Neural progenitor cell (in vitro differentiated cells): ENCODE measurements at regions not wholly inside any gene's neighbourhood (a gene's known extent, or its start where the extent isn't known, plus 50 kb on each side); places are given as distances from the start of the nearest gene placed in this dataset.

Experiments
- DNase-seq: peaks from one replicate; pipeline ENCODE4 v3.0.0-alpha.2; 2016; ENCODE audit warnings: low spot score
- H2AFZ ChIP-seq: fragments of 200-600 bp; sonication (generic); replicated peaks from 2 replicates; pipeline ENCODE4 v1.6.1; 2016; ENCODE audit warnings: antibody characterized with exemption
- H3F3A ChIP-seq: fragments of 200-600 bp; sonication (generic); 2 replicates; pipeline ENCODE4 v1.6.1; 2016; ENCODE audit warnings: antibody characterized with exemption, low read depth
- H3K27ac ChIP-seq: fragments of 200-600 bp; sonication (generic); 2 replicates; pipeline ENCODE4 v1.5.1; 2016; ENCODE audit warnings: mild to moderate bottlenecking
- H3K27me3 ChIP-seq: fragments of 200-600 bp; sonication (generic); 2 replicates; pipeline ENCODE4 v1.6.1; 2016; ENCODE audit warnings: mild to moderate bottlenecking, moderate library complexity
- H3K36me3 ChIP-seq: fragments of 200-600 bp; sonication (generic); 2 replicates; pipeline ENCODE4 v1.5.1; 2016
- H3K4me1 ChIP-seq: fragments of 200-600 bp; sonication (generic); 2 replicates; pipeline ENCODE4 v1.6.1; 2016; ENCODE audit warnings: mixed run types
- H3K4me2 ChIP-seq: fragments of 200-600 bp; sonication (generic); 2 replicates; pipeline ENCODE4 v1.6.1; 2016
- H3K4me3 ChIP-seq: fragments of 200-600 bp; sonication (generic); 2 replicates; pipeline ENCODE4 v1.5.1; 2016
- H3K79me2 ChIP-seq: fragments of 200-600 bp; sonication (generic); 2 replicates; pipeline ENCODE4 v1.6.1; 2016; ENCODE audit warnings: low read depth
- H3K9ac ChIP-seq: fragments of 200-600 bp; sonication (generic); 2 replicates; pipeline ENCODE4 v1.6.1; 2016
- H3K9me3 ChIP-seq: fragments of 200-600 bp; sonication (generic); 2 replicates; pipeline ENCODE4 v1.5.1; 2016; ENCODE audit warnings: low read depth
- H4K20me1 ChIP-seq: fragments of 200-600 bp; sonication (generic); 2 replicates; pipeline ENCODE4 v1.6.1; 2016; ENCODE audit warnings: low read depth
- H3K27ac Mint-ChIP-seq: 3 replicates; pipeline ENCODE4 v1.8.0; 2021; ENCODE audit warnings: mixed read lengths
- H3K27me3 Mint-ChIP-seq: 2 replicates; pipeline ENCODE4 v1.8.0; 2022; ENCODE audit warnings: low read depth, mild to moderate bottlenecking, inconsistent platforms, moderate library complexity, mixed read lengths; ENCODE audit not compliant: insufficient read depth
- H3K36me3 Mint-ChIP-seq: 3 replicates; pipeline ENCODE4 v1.8.0; 2021; ENCODE audit warnings: mixed read lengths
- H3K4me1 Mint-ChIP-seq: 3 replicates; pipeline ENCODE4 v1.8.0; 2021; ENCODE audit warnings: mixed read lengths
- H3K4me3 Mint-ChIP-seq: 3 replicates; pipeline ENCODE4 v1.8.0; 2021; ENCODE audit warnings: mild to moderate bottlenecking, moderate library complexity, mixed read lengths
- H3K9me3 Mint-ChIP-seq: 3 replicates; pipeline ENCODE4 v1.8.0; 2020; ENCODE audit warnings: mixed read lengths
- CTCF ChIP-seq: fragments of 200-600 bp; sonication (generic); IDR thresholded peaks from 2 replicates; pipeline ENCODE4 v1.5.1; 2017; ENCODE audit warnings: antibody characterized with exemption, mild to moderate bottlenecking
- EZH2 ChIP-seq: fragments of 200-600 bp; sonication (generic); IDR thresholded peaks from 2 replicates; pipeline ENCODE4 v1.6.1; 2017; ENCODE audit warnings: antibody characterized with exemption, mild to moderate bottlenecking, moderate library complexity
- EZH2phosphoT487 ChIP-seq: fragments of 200-600 bp; sonication (generic); IDR thresholded peaks from 2 replicates; pipeline ENCODE4 v1.6.1; 2017; ENCODE audit warnings: antibody characterized with exemption

DNA sequence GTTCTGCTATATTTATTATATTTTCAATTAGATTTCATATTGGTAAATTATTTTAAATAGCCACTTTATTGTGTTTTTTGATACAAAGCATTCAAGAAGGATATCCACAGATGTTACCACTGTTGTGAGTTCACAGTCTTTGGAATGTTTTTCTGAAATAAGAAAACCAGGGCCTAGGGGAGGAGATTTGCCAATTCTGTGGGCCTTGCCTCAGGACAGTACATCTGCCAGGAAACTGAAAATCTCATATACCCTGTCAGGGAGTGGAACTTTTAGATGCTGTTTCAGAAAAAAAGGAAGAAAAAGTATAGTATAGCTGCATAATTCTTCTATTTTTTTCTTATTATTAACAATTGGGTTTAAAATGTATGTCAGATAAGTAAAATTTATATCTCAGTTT is 995.9 kb upstream of the ADGRB3 start:
- no peaks in the 10 kb centered on the region for H3F3A ChIP-seq
- H2AFZ ChIP-seq = no peak overlapping the region
- H3K27ac Mint-ChIP-seq = no peak overlapping the region
- no peak overlapping the region for H3K27ac ChIP-seq
- H3K9me3 ChIP-seq = no peaks in the 10 kb centered on the region
- H3K79me2 ChIP-seq = no peaks in the 10 kb centered on the region
- no peak for TF ChIP-seq EZH2
- no peak overlapping the region for H3K4me3 Mint-ChIP-seq
- no peaks in the 10 kb centered on the region for H3K4me1 ChIP-seq
- H3K4me1 Mint-ChIP-seq = no peaks in the 10 kb centered on the region
- no peaks in the 10 kb centered on the region for H3K36me3 Mint-ChIP-seq
- DNase-seq = no peak
- H3K9ac ChIP-seq = no peak overlapping the region
- H3K9me3 Mint-ChIP-seq = no peaks in the 10 kb centered on the region
- H4K20me1 ChIP-seq = no peaks in the 10 kb centered on the region
- no peak overlapping the region for H3K4me2 ChIP-seq
- no peaks in the 10 kb centered on the region for H3K27me3 ChIP-seq
- no peaks in the 10 kb centered on the region for H3K27me3 Mint-ChIP-seq
- no peak overlapping the region for H3K4me3 ChIP-seq
- H3K36me3 ChIP-seq = no peaks in the 10 kb centered on the region

DNA sequence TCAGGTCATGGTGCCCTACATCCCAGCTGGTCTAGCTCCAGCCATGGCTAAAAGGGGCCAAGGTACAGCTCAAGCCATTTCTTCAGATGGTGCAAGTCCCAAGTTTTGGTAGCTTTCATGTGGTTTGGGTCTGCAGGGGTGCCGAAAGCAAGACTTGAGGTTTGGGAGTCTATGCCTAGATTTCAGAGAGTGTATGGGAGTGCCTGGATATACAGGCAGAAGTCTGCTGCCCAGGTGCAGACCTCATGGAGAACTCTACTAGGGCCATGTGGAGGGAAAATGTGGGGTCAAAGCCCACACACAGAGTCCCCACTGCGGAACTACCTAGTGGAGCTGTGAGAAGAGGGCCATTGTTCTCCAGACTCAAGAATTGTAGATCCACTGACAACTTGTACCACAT is 1000.9 kb upstream of the ADGRB3 start:
- Histone ChIP-seq H3K9me3 (no peaks in the 10 kb centered on the region), H3K79me2 (no peaks in the 10 kb centered on the region), H3K9ac (no peak overlapping the region), H3K36me3 (no peaks in the 10 kb centered on the region), H3K27me3 (no peaks in the 10 kb centered on the region), H3K4me1 (no peaks in the 10 kb centered on the region), H3K4me3 (no peak overlapping the region), H3K4me2 (no peak overlapping the region), H3K27ac (no peak overlapping the region), H3F3A (no peaks in the 10 kb centered on the region), H2AFZ (no peak overlapping the region), H4K20me1 (no peaks in the 10 kb centered on the region)
- TF ChIP-seq CTCF (no peak), EZH2 (no peak), EZH2phosphoT487 (no peak)
- no peak overlapping the region for H3K27ac Mint-ChIP-seq
- peaks cover 7% of the 10 kb centered on the region for H3K9me3 Mint-ChIP-seq
- no peak overlapping the region for H3K4me3 Mint-ChIP-seq
- H3K4me1 Mint-ChIP-seq = no peaks in the 10 kb centered on the region
- no peak for DNase-seq
- H3K36me3 Mint-ChIP-seq = no peaks in the 10 kb centered on the region
- no peaks in the 10 kb centered on the region for H3K27me3 Mint-ChIP-seq

GRCh38 chr6:67633058-67633457 is 1002.0 kb upstream of the ADGRB3 start:
- H3K4me2 ChIP-seq = no peak overlapping the region
- H3K27ac Mint-ChIP-seq = no peak overlapping the region
- H2AFZ ChIP-seq = no peak overlapping the region
- no peak for DNase-seq
- no peaks in the 10 kb centered on the region for H3K4me1 Mint-ChIP-seq
- TF ChIP-seq EZH2 (no peak), CTCF (no peak), EZH2phosphoT487 (no peak)
- no peak overlapping the region for H3K27ac ChIP-seq
- H3K4me3 Mint-ChIP-seq = no peak overlapping the region
- H3K27me3 ChIP-seq = no peaks in the 10 kb centered on the region
- no peaks in the 10 kb centered on the region for H3K9me3 ChIP-seq
- H4K20me1 ChIP-seq = no peaks in the 10 kb centered on the region
- H3K9me3 Mint-ChIP-seq = peaks cover 7% of the 10 kb centered on the region
- H3K4me1 ChIP-seq = no peaks in the 10 kb centered on the region
- H3K36me3 ChIP-seq = no peaks in the 10 kb centered on the region
- no peaks in the 10 kb centered on the region for H3K27me3 Mint-ChIP-seq
- no peaks in the 10 kb centered on the region for H3K36me3 Mint-ChIP-seq
- no peak overlapping the region for H3K4me3 ChIP-seq
- no peaks in the 10 kb centered on the region for H3K79me2 ChIP-seq
- H3F3A ChIP-seq = no peaks in the 10 kb centered on the region
- no peak overlapping the region for H3K9ac ChIP-seq

DNA sequence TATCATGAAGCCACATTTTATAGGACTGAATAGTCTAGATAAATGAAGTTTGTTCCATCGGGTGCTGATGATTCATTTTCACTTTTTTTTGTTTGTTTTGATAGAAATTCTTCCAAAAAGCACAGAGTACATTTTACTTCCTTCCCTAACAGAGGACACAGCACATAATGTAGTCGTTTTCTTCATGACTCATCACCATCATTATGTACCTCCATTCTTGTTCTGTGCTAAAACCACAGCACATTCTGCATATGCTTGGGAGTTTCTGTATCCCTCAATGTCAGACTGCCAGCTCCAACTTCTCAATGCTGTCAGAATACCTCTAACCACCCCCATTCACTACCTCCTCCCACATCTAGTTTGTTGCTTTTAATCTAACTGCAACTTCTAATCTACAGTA is 1004.9 kb upstream of the ADGRB3 start:
- H3K36me3 Mint-ChIP-seq = no peaks in the 10 kb centered on the region
- no peaks in the 10 kb centered on the region for H3F3A ChIP-seq
- H3K9me3 ChIP-seq = no peaks in the 10 kb centered on the region
- no peaks in the 10 kb centered on the region for H3K36me3 ChIP-seq
- H3K4me2 ChIP-seq = no peak overlapping the region
- no peaks in the 10 kb centered on the region for H3K4me1 Mint-ChIP-seq
- H3K27ac Mint-ChIP-seq = no peak overlapping the region
- no peak for DNase-seq
- H3K27me3 Mint-ChIP-seq = no peaks in the 10 kb centered on the region
- peaks cover 7% of the 10 kb centered on the region for H3K9me3 Mint-ChIP-seq
- H3K27me3 ChIP-seq = no peaks in the 10 kb centered on the region
- no peak overlapping the region for H3K4me3 Mint-ChIP-seq
- H3K9ac ChIP-seq = no peak overlapping the region
- H2AFZ ChIP-seq = no peak overlapping the region
- H4K20me1 ChIP-seq = no peaks in the 10 kb centered on the region
- no peak for TF ChIP-seq CTCF
- no peak for TF ChIP-seq EZH2
- no peak for TF ChIP-seq EZH2phosphoT487
- no peaks in the 10 kb centered on the region for H3K79me2 ChIP-seq
- no peaks in the 10 kb centered on the region for H3K4me1 ChIP-seq
- H3K4me3 ChIP-seq = no peak overlapping the region
- no peak overlapping the region for H3K27ac ChIP-seq
